GM18526 (cell line): ENCODE measurements at regions not wholly inside any gene's neighbourhood (a gene's known extent, or its start where the extent isn't known, plus 50 kb on each side); places are given as distances from the start of the nearest gene placed in this dataset.

ENCODE experiments used
- POLR2A ChIP-seq: IDR thresholded peaks from 3 replicates; pipeline ENCODE4 v1.6.1; 2011; ENCODE audit not compliant: insufficient read length; ENCODE audit errors: extremely low read depth

DNA sequence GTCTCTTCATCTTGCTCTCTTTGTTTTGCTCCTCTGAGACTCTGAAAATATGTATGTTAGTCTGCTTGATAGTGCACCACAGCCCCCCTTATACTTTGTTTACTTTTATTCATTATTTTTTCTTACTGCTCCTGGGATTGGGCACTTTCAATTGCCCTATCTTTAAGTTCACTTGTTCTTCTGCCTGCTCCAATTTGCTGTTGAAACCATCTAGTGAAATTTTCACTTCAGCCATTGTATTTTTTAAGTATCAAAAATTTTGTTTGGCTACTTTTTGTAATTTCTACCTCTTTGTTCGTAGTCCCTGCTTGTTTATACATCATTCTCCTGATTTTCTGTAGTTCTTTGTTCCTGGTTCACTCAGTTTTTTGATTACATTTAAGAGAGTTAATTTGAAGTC is 223.3 kb downstream of the SLC38A4 start:
- TF ChIP-seq POLR2A: no peak

DNA sequence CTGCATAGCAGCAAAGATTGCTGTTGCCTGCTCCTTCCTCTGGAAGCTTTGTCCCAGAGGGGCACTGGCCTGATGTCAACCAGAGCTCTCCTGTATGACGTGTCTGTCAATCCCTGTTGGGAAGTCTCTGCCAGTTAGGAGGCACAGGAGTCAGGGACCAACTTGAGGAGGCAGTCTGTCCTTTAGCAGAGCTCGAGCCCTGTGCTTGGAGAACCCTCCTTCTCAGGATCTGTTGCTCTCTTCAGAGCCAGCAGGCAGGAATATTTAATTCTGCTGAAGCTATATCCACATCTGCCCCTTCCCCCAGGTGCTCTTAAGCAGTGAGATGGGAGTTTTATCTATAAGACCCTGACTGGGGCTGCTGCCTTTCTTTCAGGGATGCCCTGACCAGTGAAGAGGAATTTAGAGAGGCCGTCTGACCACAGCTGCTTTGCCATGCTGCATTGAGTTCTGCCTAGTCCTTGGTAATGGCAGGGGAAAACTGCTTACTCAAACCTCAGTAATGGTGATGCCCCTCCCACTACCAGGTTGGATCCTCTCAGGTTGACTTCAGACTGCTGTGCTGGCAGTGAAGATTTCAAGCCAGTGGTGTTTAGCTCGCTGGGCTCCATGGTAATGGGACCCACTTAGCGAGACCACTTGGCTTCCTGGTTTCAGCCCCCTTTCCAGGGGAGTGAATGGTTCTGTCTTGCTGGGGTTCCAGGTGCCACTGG is 218.6 kb upstream of the SLC38A2 start:
- no peak for TF ChIP-seq POLR2A

DNA sequence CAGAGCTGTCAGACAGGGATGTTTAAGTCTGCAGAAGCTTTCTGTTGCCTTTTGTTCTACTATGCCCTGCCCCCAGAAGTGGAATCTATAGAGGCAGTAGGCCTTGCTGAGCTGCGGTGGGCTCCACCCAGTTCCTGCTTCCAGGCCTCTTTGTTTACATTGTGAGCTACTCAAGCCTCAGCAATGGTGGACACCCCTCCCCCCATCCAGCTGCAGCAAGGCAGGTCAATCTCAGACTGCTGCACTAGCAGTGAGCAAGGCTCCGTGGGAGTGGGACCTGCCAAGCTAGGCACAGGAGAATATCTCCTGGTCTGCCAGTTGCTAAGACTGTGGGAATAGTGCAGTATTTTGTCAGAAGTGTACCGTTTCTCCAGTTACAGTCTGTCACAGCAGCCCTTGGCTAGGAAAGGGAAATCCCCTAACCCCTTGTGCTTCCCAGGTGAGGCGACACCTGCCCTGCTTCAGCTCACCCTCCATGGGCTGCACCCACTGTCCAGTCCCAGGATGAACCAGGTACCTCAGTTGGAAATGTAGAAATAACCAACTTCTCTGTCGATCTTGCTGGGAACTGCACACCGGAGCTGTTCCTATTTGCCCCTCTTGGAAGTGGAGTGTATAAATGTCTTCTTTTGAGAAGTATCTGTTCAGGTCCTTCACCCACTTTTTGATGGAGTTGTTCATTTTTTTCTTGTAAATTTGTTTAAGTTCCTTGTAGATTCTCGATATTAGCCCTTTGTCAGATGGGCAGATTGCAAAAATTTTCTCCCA is 213.5 kb upstream of the SLC38A2 start:
- no peak for TF ChIP-seq POLR2A

DNA sequence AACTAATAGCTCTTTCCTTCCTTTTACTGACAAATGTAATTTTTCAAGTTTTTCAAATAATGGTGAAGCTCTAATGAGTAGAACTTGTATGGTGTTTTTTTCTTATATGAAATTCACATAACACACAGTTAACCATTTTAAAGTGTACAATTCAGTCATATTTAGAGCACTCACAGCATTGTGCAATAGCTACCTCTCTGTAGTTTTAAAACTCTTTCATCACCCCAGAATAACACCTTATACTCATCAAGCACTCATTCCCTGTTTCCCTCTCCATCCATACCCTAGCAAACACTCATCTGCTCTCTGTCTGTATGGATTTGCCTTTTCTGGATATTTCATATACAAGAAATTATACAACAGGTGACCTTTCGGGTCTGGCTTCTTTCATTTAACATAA is 207.9 kb upstream of the SLC38A2 start:
- no peak for TF ChIP-seq POLR2A

DNA sequence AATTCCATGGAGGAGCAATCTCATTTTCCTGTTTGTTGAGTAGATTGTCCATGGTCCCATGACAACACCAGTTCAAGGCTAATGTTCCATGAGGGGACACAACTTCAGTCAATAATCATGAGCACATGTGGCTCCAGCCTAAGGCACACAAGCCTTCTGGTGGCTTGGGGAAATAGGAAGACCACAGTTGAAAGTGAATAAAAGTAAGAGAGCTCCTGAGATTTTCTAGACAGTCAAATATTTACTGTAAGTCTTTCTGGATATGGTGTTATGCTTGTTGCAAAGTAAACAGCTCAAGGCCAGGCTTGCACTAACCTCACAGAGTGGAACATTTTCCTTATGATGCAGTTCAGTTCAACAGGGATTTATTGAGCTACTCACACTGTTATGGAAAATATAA is 206.9 kb upstream of the SLC38A2 start:
- no peak for TF ChIP-seq POLR2A

GRCh38 chr12:46578190-46578982 is 205.8 kb upstream of the SLC38A2 start:
- TF ChIP-seq POLR2A: no peak

DNA sequence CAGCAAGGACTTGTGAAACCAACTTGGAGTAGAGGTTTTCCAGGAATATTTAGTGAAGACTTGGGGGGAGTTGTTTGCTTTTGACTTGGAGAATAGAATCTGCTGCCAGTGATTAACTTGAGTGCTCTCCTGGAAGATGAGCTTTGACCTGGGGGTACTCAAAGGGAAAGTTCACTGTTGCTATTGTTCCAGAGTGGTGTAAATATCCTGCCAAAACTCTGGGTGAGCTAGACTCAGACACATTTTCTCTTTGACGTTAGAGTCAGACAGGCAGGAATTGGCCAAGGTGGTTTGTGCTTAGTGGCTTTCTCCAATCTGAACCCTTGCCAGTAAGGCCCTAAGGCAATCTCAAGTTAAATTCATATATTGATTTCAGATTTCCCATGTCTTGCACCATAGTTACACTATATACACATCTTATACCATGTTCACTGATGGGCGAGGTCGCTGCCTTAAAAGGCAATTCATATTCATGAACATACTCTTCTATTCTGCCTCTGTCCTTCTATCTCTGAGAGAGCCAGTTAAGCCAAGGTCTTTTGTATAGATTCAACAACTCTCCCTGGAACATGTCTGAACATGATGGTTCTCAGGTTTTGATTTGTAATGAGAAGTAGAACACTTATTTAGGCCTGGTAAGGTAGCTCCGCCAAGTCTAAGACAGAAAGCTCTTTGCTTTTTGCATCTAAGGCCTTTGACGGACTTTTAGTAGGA is 204.6 kb upstream of the SLC38A2 start:
- no peak for TF ChIP-seq POLR2A

DNA sequence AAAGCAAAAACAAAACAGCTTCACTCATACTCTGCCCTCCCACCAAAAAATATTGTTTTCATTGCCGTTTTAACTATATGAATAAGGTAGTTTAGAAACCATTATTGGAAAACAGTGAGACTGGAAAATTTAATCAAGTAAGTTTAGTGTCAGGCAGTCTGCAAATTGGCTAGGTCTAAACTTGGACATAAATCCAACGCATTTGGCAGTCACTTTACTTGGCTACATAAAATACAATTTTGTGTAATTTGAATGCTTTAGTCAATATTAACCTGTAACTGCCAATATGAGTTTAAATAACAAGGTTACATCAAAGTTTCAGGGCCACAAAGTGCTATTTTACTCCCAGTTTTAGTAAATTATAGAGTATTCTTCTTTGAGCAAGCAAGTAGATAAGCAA is 202.3 kb upstream of the SLC38A2 start:
- TF ChIP-seq POLR2A: no peak

DNA sequence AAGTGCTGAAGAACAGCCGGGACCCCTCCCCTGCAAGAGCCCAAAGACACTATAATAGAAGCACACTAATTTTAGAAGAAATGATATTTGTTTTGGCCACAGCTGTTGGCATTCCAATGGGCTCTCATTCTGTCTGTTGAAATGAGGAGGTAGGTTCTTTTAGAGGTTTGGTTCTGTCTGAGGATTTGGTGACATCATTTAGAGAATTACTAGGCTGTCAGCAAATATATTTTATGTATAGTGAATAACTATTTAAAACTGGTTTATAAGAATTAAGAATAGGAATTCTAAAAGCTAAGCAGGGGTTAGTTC is 200.7 kb upstream of the SLC38A2 start:
- no peak for TF ChIP-seq POLR2A

GRCh38 chr12:46572644-46573346 is 200.2 kb upstream of the SLC38A2 start:
- no peak for TF ChIP-seq POLR2A

GRCh38 chr12:46571608-46572007 is 199.0 kb upstream of the SLC38A2 start:
- TF ChIP-seq POLR2A: no peak

DNA sequence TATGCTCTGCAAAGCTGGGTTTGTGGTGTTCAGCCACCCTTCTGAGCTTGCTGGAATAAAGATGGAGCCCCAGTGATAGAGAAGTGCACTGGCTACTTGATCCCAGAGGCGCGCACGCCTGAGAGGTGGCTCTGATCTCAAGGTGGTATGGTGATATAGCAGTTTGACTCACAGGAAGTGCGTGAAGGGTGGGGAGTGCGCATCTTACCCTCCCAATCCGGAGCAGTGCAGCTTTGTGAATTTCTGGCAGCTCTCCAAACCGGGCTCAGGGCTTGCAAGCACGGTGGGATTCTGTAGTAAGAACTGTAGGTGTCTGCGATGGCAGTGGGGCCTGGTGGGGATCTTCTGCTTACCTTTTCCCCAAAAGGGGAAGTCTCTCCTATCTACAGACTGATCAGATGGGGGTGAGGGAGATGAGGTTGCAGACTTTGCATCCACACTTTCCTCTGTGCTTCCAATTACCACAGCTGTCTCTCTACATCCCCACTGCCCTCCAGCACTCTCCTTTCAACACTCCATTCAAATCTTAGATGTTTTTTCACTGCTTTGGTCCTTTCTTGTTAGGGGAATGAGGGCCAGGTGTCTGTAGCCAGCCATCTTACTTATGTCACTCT is 197.4 kb upstream of the SLC38A2 start:
- TF ChIP-seq POLR2A: no peak

DNA sequence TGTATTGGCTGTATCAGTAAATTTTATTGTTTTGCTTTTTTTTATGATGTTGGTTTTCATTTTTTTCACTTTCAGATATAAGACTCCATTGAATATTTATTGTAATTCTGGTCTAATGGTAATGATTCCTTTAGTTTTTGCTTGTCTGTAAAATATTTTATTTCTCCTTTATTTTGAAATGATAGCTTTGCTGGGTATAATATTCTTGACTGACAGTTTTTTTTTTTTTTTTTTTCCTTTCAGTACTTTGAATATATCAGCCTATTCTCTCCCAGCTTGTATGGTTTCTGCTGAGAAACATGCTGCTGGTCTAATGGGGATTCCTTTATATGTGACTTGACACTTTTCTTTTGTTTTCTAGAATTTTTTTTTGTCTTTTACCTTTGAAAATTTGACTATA is 195.1 kb upstream of the SLC38A2 start:
- TF ChIP-seq POLR2A: no peak

DNA sequence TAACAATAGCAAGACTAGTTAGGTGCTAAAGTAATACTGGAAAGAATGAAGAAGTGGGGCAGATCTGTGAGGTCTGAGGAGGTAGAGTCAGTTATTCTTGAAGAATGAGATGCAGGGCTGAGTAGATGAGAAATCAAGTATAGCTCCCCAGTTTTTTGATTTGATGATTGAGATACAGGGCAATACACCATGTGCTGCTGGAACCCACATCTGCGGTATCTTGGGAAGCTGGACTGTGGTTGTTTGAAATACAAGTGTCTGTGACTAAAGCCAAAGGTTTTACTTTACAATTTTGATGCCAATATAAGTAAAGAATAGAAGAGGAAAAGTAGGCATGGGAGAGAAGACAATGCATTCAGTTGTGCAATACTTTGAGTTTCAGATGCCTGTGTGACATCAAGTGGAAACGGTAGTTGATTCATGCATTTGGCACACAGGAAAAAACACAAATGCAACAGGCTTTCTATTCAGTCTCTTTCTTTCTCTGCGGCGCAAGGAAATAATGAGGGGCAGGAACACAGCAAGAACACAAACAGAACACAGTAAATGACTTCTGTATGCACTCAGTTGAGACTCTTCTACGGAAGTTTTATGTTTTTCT is 190.2 kb upstream of the SLC38A2 start:
- TF ChIP-seq POLR2A: no peak

GRCh38 chr12:46560874-46561273 is 188.3 kb upstream of the SLC38A2 start:
- TF ChIP-seq POLR2A: no peak

DNA sequence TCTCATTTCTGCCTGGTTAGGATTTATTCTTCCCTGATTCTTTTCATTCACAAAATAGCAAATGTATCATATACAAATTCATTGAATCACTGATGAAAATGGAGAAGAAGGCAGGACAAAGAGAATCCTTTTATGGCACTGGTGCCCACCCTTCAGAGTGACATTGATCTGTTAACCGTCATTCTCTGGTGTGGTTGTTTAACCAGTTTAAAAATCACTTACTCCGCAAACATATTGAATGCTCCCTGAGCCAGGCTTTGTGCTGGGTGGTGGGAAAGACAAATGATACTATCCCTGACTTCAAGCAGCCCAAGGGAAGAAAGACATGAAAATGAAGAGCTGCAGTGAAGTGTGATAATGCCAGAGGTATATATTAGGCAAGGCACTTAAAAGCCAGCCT is 187.5 kb upstream of the SLC38A2 start:
- no peak for TF ChIP-seq POLR2A
